T-cell (primary cell): ENCODE measurements at regions not wholly inside any gene's neighbourhood (a gene's known extent, or its start where the extent isn't known, plus 50 kb on each side); places are given as distances from the start of the nearest gene placed in this dataset.
"Not testable (repeated sequence)": the region's sequence is repeated elsewhere in the genome, so short reads cannot be mapped to it uniquely, and the experiment has no call there.

Source experiments
- ATAC-seq, 4 experiments: fragments of 200-7000 bp in 3 of 4; fragments of 150-1000 bp in 1 of 4; cut with Tn5 transposase; replicated peaks in 1 of 4; 1 replicate in 3 of 4; 2 replicates in 1 of 4; pipeline ENCODE4 v1.10.0; 2021; ENCODE audit warnings: moderate library complexity in 3 of 4, mild to moderate bottlenecking in 2 of 4, moderate number of reproducible peaks in 1 of 4
- CTCF ChIA-PET, 2 donors: fragments of 300-600 bp; sonication (Branson Sonifier 250); formaldehyde crosslinking; loops; one replicate each; lab custom pipeline; 2022; ENCODE audit warnings: antibody characterized with exemption in 2 of 2; lab: Charles Lee
- POLR2A ChIA-PET, 2 donors: fragments of 300-600 bp; sonication (Branson Sonifier 250); formaldehyde crosslinking; loops; one replicate each; lab custom pipeline; 2022; ENCODE audit warnings: antibody characterized with exemption in 2 of 2; lab: Charles Lee
- DNase-seq, 35 experiments: peaks; one replicate each; pipeline versions ENCODE4 v3.0.0 to v3.0.0-alpha.2; 2013 to 2023
- H3K27ac ChIP-seq: one replicate; pipeline ENCODE4 v1.5.1; 2013; ENCODE audit warnings: low read length
- H3K27me3 ChIP-seq, 2 experiments: replicated peaks in 1 of 2; 1 replicate in 1 of 2; 2 replicates in 1 of 2; pipeline versions ENCODE4 v1.6.1 to v1.7.0; 2013; ENCODE audit warnings: low read length in 1 of 2, mixed read lengths in 1 of 2; ENCODE audit not compliant: control insufficient read depth in 2 of 2, insufficient read depth in 2 of 2; ENCODE audit errors: extremely low read depth in 1 of 2
- H3K36me3 ChIP-seq, 2 donors: 1 replicate in 1 of 2; 2 replicates in 1 of 2; pipeline versions ENCODE4 v1.6.1 to v1.7.0; 2013; ENCODE audit warnings: low read length in 1 of 2; ENCODE audit not compliant: control insufficient read depth in 2 of 2, insufficient read depth in 1 of 2; ENCODE audit errors: extremely low read depth in 1 of 2
- H3K4me1 ChIP-seq, 2 experiments: 1 replicate in 1 of 2; 2 replicates in 1 of 2; pipeline versions ENCODE4 v1.6.1 to v1.7.0; 2013; ENCODE audit warnings: low read length in 2 of 2, mixed read lengths in 1 of 2; ENCODE audit not compliant: insufficient read depth in 2 of 2, control insufficient read depth in 1 of 2; ENCODE audit errors: extremely low read depth in 1 of 2
- H3K4me3 ChIP-seq, 2 donors: 1 replicate in 1 of 2; 2 replicates in 1 of 2; pipeline versions ENCODE4 v1.5.1 to v1.7.0; 2013; ENCODE audit warnings: mild to moderate bottlenecking in 2 of 2, low read length in 1 of 2, moderate library complexity in 1 of 2; ENCODE audit not compliant: control insufficient read depth in 1 of 2; ENCODE audit errors: extremely low read depth in 1 of 2
- H3K9me3 ChIP-seq: 2 replicates; pipeline ENCODE4 v1.7.0; 2013
- H3K27ac Mint-ChIP-seq, 2 donors: one replicate each; pipeline ENCODE4 v1.8.0; 2020 to 2021; ENCODE audit warnings: mild to moderate bottlenecking in 2 of 2, mixed read lengths in 2 of 2
- H3K27me3 Mint-ChIP-seq, 2 donors: one replicate each; pipeline ENCODE4 v1.8.0; 2021 to 2022; ENCODE audit warnings: mixed read lengths in 2 of 2
- H3K36me3 Mint-ChIP-seq: one replicate; pipeline ENCODE4 v1.8.0; 2021; ENCODE audit warnings: mixed read lengths
- H3K4me1 Mint-ChIP-seq, 3 donors: one replicate each; pipeline ENCODE4 v1.8.0; 2020 to 2022; ENCODE audit warnings: mixed read lengths in 3 of 3, mild to moderate bottlenecking in 1 of 3
- H3K4me3 Mint-ChIP-seq, 3 donors: one replicate each; pipeline ENCODE4 v1.8.0; 2020 to 2022; ENCODE audit warnings: mild to moderate bottlenecking in 3 of 3, mixed read lengths in 3 of 3, moderate library complexity in 3 of 3
- H3K9me3 Mint-ChIP-seq, 3 donors: one replicate each; pipeline ENCODE4 v1.8.0; 2020 to 2022; ENCODE audit warnings: mixed read lengths in 3 of 3
- WGBS: methylation state at CpG from one replicate; pipeline ENCODE4 v1.1.5; 2013; ENCODE audit warnings: missing lambda C conversion rate; ENCODE audit not compliant: insufficient coverage; 5-methylcytosine and 5-hydroxymethylcytosine counted together

DNA sequence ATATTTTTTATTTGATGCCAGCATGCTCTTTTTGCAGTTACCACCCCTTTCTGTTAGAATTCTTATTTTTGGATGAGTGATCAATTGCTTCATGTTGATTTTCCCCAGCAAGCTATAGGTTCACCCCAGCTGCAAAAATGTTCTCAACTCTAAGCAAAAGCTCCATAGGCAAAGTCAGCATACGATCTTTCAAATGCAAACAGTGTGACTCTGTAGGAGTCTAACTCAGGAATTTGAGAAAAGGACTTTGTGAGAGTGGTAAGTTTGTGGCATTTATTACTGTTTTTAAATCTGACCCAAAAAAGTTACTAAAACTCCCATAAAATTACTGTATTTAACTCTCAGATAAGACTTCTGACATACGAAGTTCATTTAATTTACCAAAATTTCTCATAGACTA is 134.9 kb upstream of the HSF2 start:
- Mint-ChIP-seq H3K27ac (no peak overlapping the region), H3K4me1 (no peaks in the 10 kb centered on the region), H3K4me3 (no peak overlapping the region), H3K9me3 (peaks cover 0 to 9% (median 4%) of the 10 kb centered on the region in 3 donors), H3K36me3 (no peaks in the 10 kb centered on the region), H3K27me3 (no peaks in the 10 kb centered on the region)
- Histone ChIP-seq H3K27ac (no peak overlapping the region), H3K4me1 (no peaks in the 10 kb centered on the region), H3K9me3 (no peaks in the 10 kb centered on the region), H3K27me3 (no peaks in the 10 kb centered on the region), H3K36me3 (no peaks in the 10 kb centered on the region), H3K4me3 (no peak overlapping the region)
- DNase-seq (no peak), ATAC-seq (no peak)
- WGBS: 71% methylated on average over 1 of the region's 2 CpGs
- ChIA-PET CTCF (no interaction called here), POLR2A (no interaction called here)

DNA sequence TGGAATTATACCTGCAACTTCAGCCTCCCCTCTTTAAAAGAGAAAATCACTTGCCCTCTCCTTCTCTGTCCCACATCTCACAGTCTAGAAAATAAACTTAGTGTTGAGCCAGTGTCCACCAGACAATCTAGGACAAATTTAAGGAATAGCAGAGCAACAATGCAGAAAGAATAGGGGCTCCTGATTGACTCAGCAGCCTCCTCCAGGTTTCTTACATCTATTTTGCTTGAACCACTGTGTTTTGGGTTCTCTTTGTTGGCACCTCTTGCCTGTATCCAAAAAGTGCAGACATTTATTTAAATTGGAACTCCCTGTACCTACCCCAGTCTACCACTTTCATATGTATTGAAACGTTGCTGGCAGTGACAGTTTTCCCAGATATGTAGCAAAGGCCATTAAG is 133.7 kb upstream of the HSF2 start:
- H3K9me3 Mint-ChIP-seq: peaks cover 0 to 9% (median 4%) of the 10 kb centered on the region in 3 donors
- H3K27ac Mint-ChIP-seq: no peak overlapping the region
- H3K4me3 Mint-ChIP-seq: no peak overlapping the region
- POLR2A ChIA-PET: no interaction called here
- Histone ChIP-seq H3K27me3 (no peaks in the 10 kb centered on the region), H3K27ac (no peak overlapping the region), H3K36me3 (no peaks in the 10 kb centered on the region), H3K4me3 (no peak overlapping the region), H3K4me1 (no peaks in the 10 kb centered on the region), H3K9me3 (no peaks in the 10 kb centered on the region)
- H3K27me3 Mint-ChIP-seq: no peaks in the 10 kb centered on the region
- H3K4me1 Mint-ChIP-seq: no peaks in the 10 kb centered on the region
- CTCF ChIA-PET: no interaction called here
- no peak for ATAC-seq
- WGBS: no CpG with 5 or more reads among the region's 1 CpG
- no peaks in the 10 kb centered on the region for H3K36me3 Mint-ChIP-seq
- no peak for DNase-seq

DNA sequence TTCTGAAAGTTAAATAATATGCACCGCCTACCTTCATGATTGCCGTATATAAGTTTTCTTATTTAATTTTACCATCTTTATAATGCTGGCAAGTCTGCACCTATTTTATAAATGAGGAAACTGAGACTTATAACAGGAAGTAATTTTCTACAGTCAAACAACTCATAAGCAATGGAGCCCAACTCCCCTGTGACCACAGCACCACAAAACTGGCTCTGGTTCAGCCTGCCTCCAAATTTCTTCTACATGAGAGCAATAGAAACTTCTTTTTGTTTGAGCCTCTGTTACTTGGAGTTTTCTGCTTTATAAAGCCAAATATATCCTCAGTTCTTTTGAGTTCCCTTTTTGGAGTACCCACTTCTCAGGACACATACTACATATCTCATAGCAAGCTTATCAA is 131.1 kb upstream of the HSF2 start:
- Mint-ChIP-seq H3K9me3 (peaks cover 0 to 9% (median 4%) of the 10 kb centered on the region in 3 donors), H3K36me3 (no peaks in the 10 kb centered on the region), H3K4me3 (no peak overlapping the region), H3K27ac (no peak overlapping the region), H3K4me1 (no peaks in the 10 kb centered on the region), H3K27me3 (no peaks in the 10 kb centered on the region)
- Histone ChIP-seq H3K4me3 (no peak overlapping the region), H3K36me3 (no peaks in the 10 kb centered on the region), H3K4me1 (no peaks in the 10 kb centered on the region), H3K9me3 (no peaks in the 10 kb centered on the region), H3K27ac (no peak overlapping the region), H3K27me3 (no peaks in the 10 kb centered on the region)
- DNase-seq (no peak), ATAC-seq (no peak)
- POLR2A ChIA-PET: no interaction called here
- CTCF ChIA-PET: no interaction called here
- WGBS: no CpG with 5 or more reads among the region's 2 CpGs

DNA sequence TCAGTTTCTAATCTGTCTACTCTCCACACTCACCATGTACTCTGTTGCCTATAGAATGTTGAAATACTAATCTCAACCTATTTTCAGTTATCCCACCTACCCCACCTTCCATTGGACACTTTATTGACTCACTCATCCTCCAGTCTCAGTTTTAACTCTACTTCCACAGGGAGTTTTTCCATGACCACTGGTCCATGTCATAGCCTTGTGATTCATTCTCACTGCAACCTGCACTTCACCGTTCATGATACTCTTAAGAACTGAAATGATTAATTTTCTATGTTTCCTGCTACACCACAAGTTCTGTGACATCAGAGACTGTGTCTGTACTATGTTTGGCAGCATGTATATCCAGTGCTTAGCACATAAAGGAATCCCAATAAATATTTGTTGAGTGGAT is 122.8 kb upstream of the HSF2 start:
- H3K27me3 ChIP-seq: no peaks in the 10 kb centered on the region
- ATAC-seq: no peak
- Mint-ChIP-seq H3K9me3 (no peaks in the 10 kb centered on the region), H3K36me3 (no peaks in the 10 kb centered on the region), H3K4me1 (no peaks in the 10 kb centered on the region), H3K27me3 (peaks cover 0 to 4% of the 10 kb centered on the region in 2 donors), H3K27ac (no peak overlapping the region), H3K4me3 (no peak overlapping the region)
- no peak overlapping the region for H3K4me3 ChIP-seq
- H3K9me3 ChIP-seq: no peaks in the 10 kb centered on the region
- H3K36me3 ChIP-seq: no peaks in the 10 kb centered on the region
- no peaks in the 10 kb centered on the region for H3K4me1 ChIP-seq
- ChIA-PET POLR2A (no interaction called here), CTCF (no interaction called here)
- no CpG with 5 or more reads among the region's 1 CpG for WGBS
- no peak overlapping the region for H3K27ac ChIP-seq
- DNase-seq: no peak

DNA sequence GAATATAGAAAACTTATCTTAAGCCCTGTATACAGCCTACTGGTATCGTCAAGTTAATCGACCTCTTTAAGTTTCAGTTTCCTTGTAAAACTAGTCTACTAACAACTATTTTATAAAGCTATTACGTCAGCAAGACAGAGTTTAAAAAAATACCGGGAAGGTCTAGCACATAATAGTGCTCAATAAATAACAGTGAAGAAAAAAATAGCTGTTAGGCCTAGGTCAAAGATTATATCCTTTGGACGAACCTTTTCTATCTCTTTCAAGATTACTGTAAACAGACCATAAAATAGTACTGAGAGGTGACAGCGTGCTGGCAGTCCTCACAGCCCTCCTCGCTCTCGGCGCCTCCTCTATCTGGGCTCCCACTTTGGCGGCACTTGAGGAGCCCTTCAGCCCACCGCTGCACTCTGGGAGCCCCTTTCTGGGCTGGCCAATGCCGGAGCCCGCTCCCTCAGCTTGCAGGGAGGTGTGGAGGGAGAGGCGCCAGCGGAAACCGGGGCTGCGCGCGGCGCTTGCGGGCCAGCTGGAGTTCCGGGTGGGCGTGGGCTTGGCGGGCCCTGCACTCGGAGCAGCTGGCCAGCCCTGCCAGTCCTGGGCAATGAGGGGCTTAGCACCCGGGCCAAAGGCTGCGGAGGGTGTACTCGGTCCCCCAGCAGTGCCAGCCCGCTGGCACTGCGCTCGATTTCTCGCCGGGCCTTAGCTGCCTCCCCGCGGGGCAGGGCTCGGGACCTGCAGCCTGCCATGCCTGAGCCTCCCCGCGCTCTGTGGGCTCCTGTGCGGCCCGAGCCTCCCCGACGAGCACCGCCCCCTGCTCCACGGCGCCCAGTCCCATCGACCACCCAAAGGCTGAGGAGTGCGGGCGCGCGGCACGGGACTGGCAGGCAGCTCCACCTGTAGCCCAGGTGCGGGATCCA is 119.1 kb upstream of the HSF2 start:
- H3K4me3 ChIP-seq, POLR2A ChIA-PET, H3K27ac Mint-ChIP-seq, H3K36me3 Mint-ChIP-seq, DNase-seq, H3K9me3 Mint-ChIP-seq, H3K27ac ChIP-seq, H3K4me1 ChIP-seq, H3K27me3 ChIP-seq, H3K36me3 ChIP-seq, H3K4me3 Mint-ChIP-seq, H3K4me1 Mint-ChIP-seq, ATAC-seq, CTCF ChIA-PET, H3K9me3 ChIP-seq: not testable (repeated sequence)
- 95% methylated on average over 40 of the region's 52 CpGs for WGBS
- H3K27me3 Mint-ChIP-seq: peaks cover 0 to 11% of the 10 kb centered on the region in 2 donors

DNA sequence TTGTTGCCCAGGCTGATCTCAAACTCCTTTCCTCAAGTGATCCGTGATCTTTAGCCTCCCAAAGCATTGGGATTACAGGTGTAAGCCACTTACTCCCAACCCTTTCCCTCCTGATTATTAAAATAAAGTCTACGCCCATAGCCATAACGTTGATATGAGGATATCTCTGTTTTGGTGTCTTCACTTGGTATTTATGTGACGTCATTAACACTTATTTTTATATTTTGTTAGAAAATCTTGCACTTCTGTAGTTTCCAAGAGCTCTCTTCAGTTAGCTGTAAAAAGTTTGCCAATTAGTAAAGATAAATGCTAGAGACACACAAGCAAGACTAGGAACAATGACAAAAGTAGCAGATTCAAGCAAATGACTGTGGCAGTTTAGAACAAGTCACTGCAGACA is 115.6 kb upstream of the HSF2 start:
- Histone ChIP-seq H3K27ac (no peak overlapping the region), H3K9me3 (no peaks in the 10 kb centered on the region), H3K27me3 (no peaks in the 10 kb centered on the region), H3K4me1 (no peaks in the 10 kb centered on the region), H3K4me3 (no peak overlapping the region), H3K36me3 (no peaks in the 10 kb centered on the region)
- no peaks in the 10 kb centered on the region for H3K36me3 Mint-ChIP-seq
- no peak overlapping the region for H3K27ac Mint-ChIP-seq
- ChIA-PET POLR2A (no interaction called here), CTCF (no interaction called here)
- no peak overlapping the region for H3K4me3 Mint-ChIP-seq
- ATAC-seq (no peak), DNase-seq (no peak)
- H3K9me3 Mint-ChIP-seq: no peaks in the 10 kb centered on the region
- H3K27me3 Mint-ChIP-seq: peaks cover 0 to 7% of the 10 kb centered on the region in 2 donors
- no peaks in the 10 kb centered on the region for H3K4me1 Mint-ChIP-seq
- WGBS: no CpG with 5 or more reads among the region's 4 CpGs
